GM23338 (cell line): ENCODE measurements at regions not wholly inside any gene's neighbourhood (a gene's known extent, or its start where the extent isn't known, plus 50 kb on each side); places are given as distances from the start of the nearest gene placed in this dataset.

ENCODE experiments used
- ATAC-seq: fragments of 200-7000 bp; cut with Tn5 transposase; 3 replicates; pipeline ENCODE4 v1.9.1; 2020
- DNase-seq: peaks from one replicate; pipeline ENCODE4 v3.0.0-alpha.2; 2015; ENCODE audit warnings: low spot score
- H2AFZ ChIP-seq: fragments of 200-600 bp; sonication (generic); 2 replicates; pipeline ENCODE4 v1.8.0; 2016; ENCODE audit warnings: antibody characterized with exemption, mild to moderate bottlenecking, moderate library complexity
- H3F3A ChIP-seq: fragments of 200-600 bp; sonication (generic); replicated peaks from 2 replicates; pipeline ENCODE4 v1.8.0; 2017; ENCODE audit warnings: antibody characterized with exemption, mixed run types, low read depth
- H3K27ac ChIP-seq: fragments of 200-600 bp; sonication (generic); 2 replicates; pipeline ENCODE4 v1.6.1; 2016; ENCODE audit warnings: low read depth
- H3K27me3 ChIP-seq: fragments of 200-600 bp; sonication (generic); 2 replicates; pipeline ENCODE4 v1.8.0; 2016; ENCODE audit warnings: mild to moderate bottlenecking, mixed run types, moderate library complexity; ENCODE audit not compliant: insufficient read depth
- H3K36me3 ChIP-seq: fragments of 200-600 bp; sonication (generic); 2 replicates; pipeline ENCODE4 v1.8.0; 2016; ENCODE audit warnings: mild to moderate bottlenecking; ENCODE audit not compliant: insufficient read depth
- H3K4me1 ChIP-seq: fragments of 200-600 bp; sonication (generic); 2 replicates; pipeline ENCODE4 v1.8.0; 2016; ENCODE audit warnings: mild to moderate bottlenecking, moderate library complexity; ENCODE audit not compliant: insufficient read depth
- H3K4me2 ChIP-seq: fragments of 200-600 bp; sonication (generic); 2 replicates; pipeline ENCODE4 v1.7.1; 2017; ENCODE audit warnings: mixed run types
- H3K4me3 ChIP-seq: fragments of 200-600 bp; sonication (generic); 2 replicates; pipeline ENCODE4 v1.6.1; 2016; ENCODE audit warnings: mixed run types
- H3K79me2 ChIP-seq: fragments of 200-600 bp; sonication (generic); replicated peaks from 2 replicates; pipeline ENCODE4 v1.8.0; 2017; ENCODE audit warnings: mild to moderate bottlenecking; ENCODE audit not compliant: insufficient read depth
- H3K9me2 ChIP-seq: fragments of 200-600 bp; sonication (generic); 2 replicates; pipeline ENCODE4 v1.8.0; 2017; ENCODE audit not compliant: insufficient read depth
- H4K20me1 ChIP-seq: fragments of 200-600 bp; sonication (generic); replicated peaks from 2 replicates; pipeline ENCODE4 v1.8.0; 2017; ENCODE audit warnings: mild to moderate bottlenecking; ENCODE audit not compliant: insufficient read depth
- H3K27ac Mint-ChIP-seq: 2 replicates; pipeline ENCODE4 v1.8.0; 2020; ENCODE audit warnings: inconsistent platforms, mild to moderate bottlenecking, moderate library complexity, mixed read lengths
- H3K27me3 Mint-ChIP-seq: 3 replicates; pipeline ENCODE4 v1.8.0; 2022; ENCODE audit warnings: low read depth, mild to moderate bottlenecking, moderate library complexity, mixed read lengths, inconsistent platforms; ENCODE audit not compliant: insufficient read depth, poor library complexity
- H3K36me3 Mint-ChIP-seq: 3 replicates; pipeline ENCODE4 v1.8.0; 2021; ENCODE audit warnings: low read depth, mild to moderate bottlenecking, inconsistent platforms, moderate library complexity, mixed read lengths
- H3K4me1 Mint-ChIP-seq: 3 replicates; pipeline ENCODE4 v1.8.0; 2020; ENCODE audit warnings: mild to moderate bottlenecking, inconsistent platforms, mixed read lengths
- H3K4me3 Mint-ChIP-seq: 3 replicates; pipeline ENCODE4 v1.8.0; 2021; ENCODE audit warnings: moderate library complexity, mild to moderate bottlenecking, inconsistent platforms, mixed read lengths
- H3K9me3 Mint-ChIP-seq: 3 replicates; pipeline ENCODE4 v1.8.0; 2020; ENCODE audit warnings: moderate library complexity, mild to moderate bottlenecking, inconsistent platforms, mixed read lengths
- CREB1 ChIP-seq: fragments of 250-450 bp; sonication (Bioruptor Pico); IDR thresholded peaks from 2 replicates; pipeline ENCODE4 v1.5.0; 2020; ENCODE audit warnings: low read depth, mild to moderate bottlenecking, moderate library complexity
- ETS1 ChIP-seq: IDR thresholded peaks from 2 replicates; pipeline ENCODE4 v1.6.1; 2016; ENCODE audit warnings: antibody characterized with exemption
- EZH2 ChIP-seq: fragments of 200-600 bp; sonication (generic); IDR thresholded peaks from one replicate; pipeline ENCODE4 v1.8.0; 2017; ENCODE audit warnings: antibody characterized with exemption, mild to moderate bottlenecking, low read depth; ENCODE audit not compliant: unreplicated experiment
- JUNB ChIP-seq: IDR thresholded peaks from one replicate; pipeline ENCODE4 v1.6.1; 2016; ENCODE audit warnings: antibody characterized with exemption; ENCODE audit not compliant: unreplicated experiment
- NANOG ChIP-seq: IDR thresholded peaks from 2 replicates; pipeline ENCODE4 v1.6.1; 2016; ENCODE audit warnings: antibody characterized with exemption, borderline replicate concordance
- POLR2AphosphoS5 ChIP-seq: IDR thresholded peaks from 2 replicates; pipeline ENCODE4 v1.6.1; 2016; ENCODE audit warnings: antibody characterized with exemption, low read depth
- REST ChIP-seq: IDR thresholded peaks from one replicate; pipeline ENCODE4 v1.6.1; 2018; ENCODE audit warnings: antibody characterized with exemption; ENCODE audit not compliant: unreplicated experiment
- STAT1 ChIP-seq: IDR thresholded peaks from one replicate; pipeline ENCODE4 v1.6.1; 2016; ENCODE audit warnings: antibody characterized with exemption; ENCODE audit not compliant: unreplicated experiment
- ZNF114 ChIP-seq: fragments of 250-450 bp; sonication (Bioruptor Pico); IDR thresholded peaks from 2 replicates; pipeline ENCODE4 v1.5.0; 2020; ENCODE audit warnings: mild to moderate bottlenecking, moderate library complexity
- ZNF331 ChIP-seq: fragments of 250-450 bp; sonication (Bioruptor Pico); IDR thresholded peaks from 2 replicates; pipeline ENCODE4 v1.5.0; 2020; ENCODE audit warnings: low read depth, mild to moderate bottlenecking, moderate library complexity
- ZNF462 ChIP-seq: fragments of 250-450 bp; sonication (Bioruptor Pico); IDR thresholded peaks from 2 replicates; pipeline ENCODE4 v1.5.0; 2020; ENCODE audit warnings: mild to moderate bottlenecking, moderate library complexity

- no peak overlapping the region for H3K27ac ChIP-seq
- Mint-ChIP-seq H3K27me3 (peaks cover 6% of the 10 kb centered on the region), H3K4me3 (no peak overlapping the region), H3K27ac (no peak overlapping the region), H3K9me3 (no peaks in the 10 kb centered on the region; the same call in 2 of the 3 replicates), H3K4me1 (peaks cover 8% of the 10 kb centered on the region; the same call in 2 of the 3 replicates), H3K36me3 (no peaks in the 10 kb centered on the region)
- DNase-seq (no peak), ATAC-seq (no peak)
- no peaks in the 10 kb centered on the region for H3K27me3 ChIP-seq
- no peak for TF ChIP-seq NANOG
- no peak for TF ChIP-seq ZNF331 (CRISPR knock-in tag)
- TF ChIP-seq STAT1 = no peak
- no peak for TF ChIP-seq EZH2
- no peak for TF ChIP-seq ZNF462
- TF ChIP-seq REST = no peak
- no peak for TF ChIP-seq POLR2AphosphoS5
- no peak for TF ChIP-seq JUNB
- no peak for TF ChIP-seq ETS1
- no peak for TF ChIP-seq ZNF114 (CRISPR knock-in tag)
- no peak for TF ChIP-seq CREB1 (CRISPR knock-in tag)
- H3K4me3 ChIP-seq = no peak overlapping the region
- H3K4me2 ChIP-seq = no peak overlapping the region
- H3K9me2 ChIP-seq = no peaks in the 10 kb centered on the region
- H4K20me1 ChIP-seq = no peaks in the 10 kb centered on the region
- H3F3A ChIP-seq = no peaks in the 10 kb centered on the region
- no peaks in the 10 kb centered on the region for H3K79me2 ChIP-seq
- no peaks in the 10 kb centered on the region for H3K4me1 ChIP-seq
- no peak overlapping the region for H2AFZ ChIP-seq
- H3K36me3 ChIP-seq = no peaks in the 10 kb centered on the region
Measured at GRCh38 chrX:39479856-39480255, 617.9 kb downstream of the BCOR start.
